IMR-90 (cell line): ENCODE measurements at regions not wholly inside any gene's neighbourhood (a gene's known extent, or its start where the extent isn't known, plus 50 kb on each side); places are given as distances from the start of the nearest gene placed in this dataset.

ENCODE experiments used
- ATAC-seq: fragments of 200-7000 bp; cut with Tn5 transposase; 2 replicates; pipeline ENCODE4 v1.9.1; 2020; ENCODE audit warnings: low read depth, mild to moderate bottlenecking, moderate library complexity
- BruUV-seq: library from RNA; stranded (reverse); fragments of 400-500 nt; replicated peaks from 2 replicates; lab custom pipeline; 2021; lab: Mats Ljungman, UMichigan
- CTCF ChIA-PET: fragments of 300-600 bp; formaldehyde crosslinking; extraction: SDS; loops from one replicate; lab custom pipeline; 2021; ENCODE audit warnings: antibody characterized with exemption; lab: Yijun Ruan, JAX
- POLR2A ChIA-PET: fragments of 300-600 bp; sonication (Branson Sonifier 250); formaldehyde crosslinking; loops from one replicate; lab custom pipeline; 2022; ENCODE audit warnings: antibody characterized with exemption; ENCODE audit not compliant: unreplicated experiment; lab: Charles Lee
- DNase-seq: peaks from one replicate; pipeline ENCODE4 v3.0.0; 2013
- H2AFZ ChIP-seq: replicated peaks from 2 replicates; pipeline ENCODE3; 2013; ENCODE audit warnings: low read length, mild to moderate bottlenecking; ENCODE audit not compliant: poor library complexity
- H2AK5ac ChIP-seq: 2 replicates; pipeline ENCODE4 v1.6.1; 2013; ENCODE audit warnings: low read depth, low read length, inconsistent platforms
- H2AK9ac ChIP-seq: replicated peaks from 2 replicates; pipeline ENCODE3; 2013; ENCODE audit warnings: mild to moderate bottlenecking, low read depth, low read length, moderate library complexity; ENCODE audit not compliant: poor library complexity
- H2BK120ac ChIP-seq: 2 replicates; pipeline ENCODE4 v1.6.1; 2013; ENCODE audit warnings: low read depth, low read length, inconsistent platforms
- H2BK15ac ChIP-seq: 3 replicates; pipeline ENCODE4 v1.6.1; 2013; ENCODE audit warnings: low read depth, low read length, inconsistent platforms
- H2BK20ac ChIP-seq: 2 replicates; pipeline ENCODE4 v1.6.1; 2013; ENCODE audit warnings: low read depth, mild to moderate bottlenecking, inconsistent platforms, low read length, moderate library complexity
- H2BK5ac ChIP-seq: 2 replicates; pipeline ENCODE4 v1.6.1; 2013; ENCODE audit warnings: mild to moderate bottlenecking, low read depth, low read length, inconsistent platforms; ENCODE audit not compliant: poor library complexity, severe bottlenecking
- H3K14ac ChIP-seq: replicated peaks from 2 replicates; pipeline ENCODE4 v1.6.1; 2013; ENCODE audit warnings: low read depth, low read length, inconsistent platforms
- H3K18ac ChIP-seq: 2 replicates; pipeline ENCODE4 v1.6.1; 2013; ENCODE audit warnings: low read depth, low read length, control low read depth
- H3K23ac ChIP-seq: 2 replicates; pipeline ENCODE4 v1.6.1; 2013; ENCODE audit warnings: low read depth, low read length, inconsistent platforms
- H3K27ac ChIP-seq: 2 replicates; pipeline ENCODE4 v1.5.1; 2013; ENCODE audit warnings: mild to moderate bottlenecking, control low read depth, low read length; ENCODE audit not compliant: insufficient read depth
- H3K27me3 ChIP-seq: 2 replicates; pipeline ENCODE4 v1.6.1; 2013; ENCODE audit warnings: low read length; ENCODE audit not compliant: control insufficient read depth, insufficient read depth
- H3K36me3 ChIP-seq: 2 replicates; pipeline ENCODE4 v1.6.1; 2013; ENCODE audit warnings: low read length, mixed read lengths; ENCODE audit not compliant: control insufficient read depth, insufficient read depth
- H3K4ac ChIP-seq: 2 replicates; pipeline ENCODE4 v1.6.1; 2013; ENCODE audit warnings: low read depth, low read length, inconsistent platforms
- H3K4me1 ChIP-seq: 2 replicates; pipeline ENCODE4 v1.6.1; 2013; ENCODE audit warnings: low read length, mixed read lengths; ENCODE audit not compliant: control insufficient read depth, insufficient read depth
- H3K4me2 ChIP-seq: 2 replicates; pipeline ENCODE4 v1.6.1; 2013; ENCODE audit warnings: low read depth, mild to moderate bottlenecking, control low read depth, low read length, moderate library complexity
- H3K4me3 ChIP-seq: 2 replicates; pipeline ENCODE4 v1.5.1; 2013; ENCODE audit warnings: low read depth, mild to moderate bottlenecking, control low read depth, low read length, moderate library complexity; ENCODE audit not compliant: insufficient read depth
- H3K56ac ChIP-seq: 2 replicates; pipeline ENCODE4 v1.6.1; 2013; ENCODE audit warnings: low read length, inconsistent platforms; ENCODE audit not compliant: insufficient read depth; ENCODE audit errors: extremely low read depth
- H3K79me1 ChIP-seq, 2 experiments: 2 replicates each; pipeline ENCODE4 v1.6.1; 2013; ENCODE audit warnings: low read length in 2 of 2, inconsistent platforms in 1 of 2, low read depth in 1 of 2
- H3K9ac ChIP-seq: 2 replicates; pipeline ENCODE4 v1.6.1; 2013; ENCODE audit warnings: low read depth, low read length, control low read depth
- H3K9me1 ChIP-seq: 2 replicates; pipeline ENCODE4 v1.6.1; 2013; ENCODE audit warnings: low read length, inconsistent platforms; ENCODE audit not compliant: insufficient read depth
- H3K9me3 ChIP-seq: 2 replicates; pipeline ENCODE4 v1.6.1; 2013; ENCODE audit warnings: low read length; ENCODE audit not compliant: control insufficient read depth, insufficient read depth
- H4K20me1 ChIP-seq: 2 replicates; pipeline ENCODE4 v1.6.1; 2013; ENCODE audit warnings: low read length, inconsistent platforms; ENCODE audit not compliant: insufficient read depth
- H4K5ac ChIP-seq: 2 replicates; pipeline ENCODE4 v1.6.1; 2013; ENCODE audit warnings: mild to moderate bottlenecking, low read depth, low read length, control low read depth
- H4K8ac ChIP-seq, 2 experiments: 2 replicates each; pipeline ENCODE4 v1.6.1; 2013; ENCODE audit warnings: low read depth in 2 of 2, low read length in 2 of 2, control low read depth in 1 of 2, inconsistent platforms in 1 of 2
- H4K91ac ChIP-seq: 2 replicates; pipeline ENCODE4 v1.6.1; 2013; ENCODE audit warnings: low read depth, low read length, inconsistent platforms; ENCODE audit not compliant: insufficient read depth
- BHLHE40 ChIP-seq: fragments of 150-350 bp; IDR thresholded peaks from 2 replicates; pipeline ENCODE4 v1.6.1; 2016; ENCODE audit warnings: mild to moderate bottlenecking, low read depth, low read length
- CEBPB ChIP-seq: IDR thresholded peaks from 2 replicates; pipeline ENCODE4 v1.6.1; 2012; ENCODE audit warnings: low read depth, low read length, improper control_type of control experiment
- CHD1 ChIP-seq: IDR thresholded peaks from 2 replicates; pipeline ENCODE4 v1.6.1; 2012; ENCODE audit warnings: low read depth, low read length, improper control_type of control experiment
- ELK1 ChIP-seq: fragments of 150-350 bp; IDR thresholded peaks from 2 replicates; pipeline ENCODE4 v1.6.1; 2016; ENCODE audit warnings: low read depth, mild to moderate bottlenecking, low read length, moderate library complexity, borderline replicate concordance
- FOS ChIP-seq: fragments of 150-350 bp; IDR thresholded peaks from 2 replicates; pipeline ENCODE4 v1.6.1; 2016; ENCODE audit warnings: low read depth, low read length
- MAZ ChIP-seq: IDR thresholded peaks from 2 replicates; pipeline ENCODE4 v1.6.1; 2012; ENCODE audit warnings: low read depth, mild to moderate bottlenecking, low read length, improper control_type of control experiment, moderate library complexity, borderline replicate concordance
- NFE2L2 ChIP-seq: fragments of 150-350 bp; IDR thresholded peaks from 2 replicates; pipeline ENCODE4 v1.6.1; 2016; ENCODE audit warnings: low read depth, mild to moderate bottlenecking, low read length
- POLR2A ChIP-seq: IDR thresholded peaks from 2 replicates; pipeline ENCODE4 v1.6.1; 2012; ENCODE audit warnings: mild to moderate bottlenecking, low read depth, low read length
- RAD21 ChIP-seq: IDR thresholded peaks from 2 replicates; pipeline ENCODE4 v1.6.1; 2012; ENCODE audit warnings: low read length, improper control_type of control experiment
- RCOR1 ChIP-seq: IDR thresholded peaks from 2 replicates; pipeline ENCODE4 v1.6.1; 2012; ENCODE audit warnings: mild to moderate bottlenecking, low read length, improper control_type of control experiment; ENCODE audit not compliant: insufficient replicate concordance
- SMC3 ChIP-seq: fragments of 150-350 bp; IDR thresholded peaks from 2 replicates; pipeline ENCODE4 v1.6.1; 2016; ENCODE audit warnings: low read depth, mild to moderate bottlenecking, antibody characterized with exemption, low read length, moderate library complexity
- USF2 ChIP-seq: fragments of 150-350 bp; IDR thresholded peaks from 2 replicates; pipeline ENCODE4 v1.6.1; 2017; ENCODE audit warnings: mild to moderate bottlenecking, antibody characterized with exemption, low read length, low read depth
- WGBS, 2 experiments: methylation state at CpG; one replicate each; pipeline versions ENCODE4 v1.1.5 to v1.1.7; 2013; ENCODE audit warnings: missing lambda C conversion rate in 2 of 2; ENCODE audit not compliant: insufficient read length in 1 of 2; ENCODE audit errors: extremely low coverage in 2 of 2; 5-methylcytosine and 5-hydroxymethylcytosine counted together
- dilution Hi-C: fragments of 300-500 bp; cut with HindIII; formaldehyde crosslinking; loops from one replicate; pipeline ENCODE4 v1.14.3; 2018; ENCODE audit warnings: low sequenced_read_pairs; ENCODE audit not compliant: unreplicated experiment
- in situ Hi-C: fragments of 300-500 bp; cut with MboI; formaldehyde crosslinking; loops from 3 replicates; pipeline ENCODE4 v1.14.3; 2019; ENCODE audit warnings: low sequenced_read_pairs, inconsistent platforms, mixed read lengths
- intact Hi-C: fragments of 100-400 bp; cut with micrococcal nuclease; formaldehyde crosslinking; loops from 2 replicates; pipeline ENCODE4 v1.10.0; 2022

- Histone ChIP-seq H4K5ac (no peak overlapping the region), H2AK5ac (no peak overlapping the region), H3K18ac (no peak overlapping the region), H3K79me1 (no peaks in the 10 kb centered on the region), H3K23ac (no peak overlapping the region), H2BK20ac (no peak overlapping the region), H3K4me3 (no peak overlapping the region), H2BK15ac (no peak overlapping the region), H3K14ac (no peak overlapping the region), H3K9me3 (no peaks in the 10 kb centered on the region), H3K27ac (no peak overlapping the region), H3K56ac (no peak overlapping the region), H2BK120ac (no peak overlapping the region), H2AK9ac (no peak overlapping the region), H3K27me3 (no peaks in the 10 kb centered on the region), H3K9me1 (no peaks in the 10 kb centered on the region), H4K91ac (no peak overlapping the region), H3K4ac (no peak overlapping the region), H3K9ac (no peak overlapping the region), H3K36me3 (no peaks in the 10 kb centered on the region), H2BK5ac (no peak overlapping the region), H2AFZ (no peak overlapping the region), H3K4me2 (no peak overlapping the region), H3K4me1 (no peaks in the 10 kb centered on the region), H4K20me1 (no peaks in the 10 kb centered on the region), H4K8ac (no peak overlapping the region)
- ChIA-PET CTCF (no interaction called here), POLR2A (no interaction called here)
- DNase-seq (no peak), ATAC-seq (no peak)
- no TSS peak for BruUV-seq
- TF ChIP-seq NFE2L2 = no peak
- no peak for TF ChIP-seq POLR2A
- no peak for TF ChIP-seq SMC3
- no peak for TF ChIP-seq BHLHE40
- TF ChIP-seq RCOR1 = no peak
- TF ChIP-seq MAZ = no peak
- no peak for TF ChIP-seq FOS
- TF ChIP-seq CEBPB = no peak
- TF ChIP-seq RAD21 = no peak
- no peak for TF ChIP-seq ELK1
- no peak for TF ChIP-seq CHD1
- no peak for TF ChIP-seq USF2
- intact Hi-C loops (no loop called here), in situ Hi-C loops (no loop called here), dilution Hi-C loops (no loop called here)
- WGBS, 2 experiments = no CpG with 5 or more reads among the region's 1 CpG
These were observed 285.0 kb upstream of the KCNH7 start for GRCh38 chr2:163123526-163123925.
